GM12878 (cell line): ENCODE measurements at regions not wholly inside any gene's neighbourhood (a gene's known extent, or its start where the extent isn't known, plus 50 kb on each side); places are given as distances from the start of the nearest gene placed in this dataset.

Experiments used
- ATAC-seq: fragments of 200-7000 bp; cut with Tn5 transposase; 3 replicates; pipeline ENCODE4 v1.9.1; 2020; ENCODE audit warnings: mild to moderate bottlenecking, moderate library complexity
- BruUV-seq: library from RNA; stranded (reverse); fragments of 400-500 nt; replicated peaks from 2 replicates; lab custom pipeline; 2021; lab: Mats Ljungman, UMichigan
- CTCF ChIA-PET: fragments of 300-600 bp; sonication (Branson Sonifier 250); formaldehyde crosslinking; extraction: SDS; loops from one replicate; lab custom pipeline; 2021; ENCODE audit warnings: inconsistent platforms; lab: Yijun Ruan, JAX
- POLR2A ChIA-PET: fragments of 350-600 bp; formaldehyde crosslinking; extraction: SDS; loops from one replicate; lab custom pipeline; 2021; ENCODE audit warnings: inconsistent platforms; lab: Charles Lee
- RAD21 ChIA-PET: fragments of 300-600 bp; sonication (Branson Sonifier 250); formaldehyde crosslinking; loops from one replicate; lab custom pipeline; 2023; ENCODE audit warnings: antibody characterized with exemption; ENCODE audit not compliant: unreplicated experiment; lab: Charles Lee
- SMC1A ChIA-PET: fragments of 300-600 bp; sonication (Branson Sonifier 250); formaldehyde crosslinking; loops from one replicate; lab custom pipeline; 2023; ENCODE audit not compliant: unreplicated experiment, uncharacterized antibody; lab: Charles Lee
- DNase-seq: peaks from one replicate; pipeline ENCODE4 v3.0.0-alpha.2; 2011; ENCODE audit warnings: low read depth, low spot score
- FAIRE-seq: peaks from 3 replicates; lab custom pipeline; 2011; peaks lifted over from hg19 to GRCh38; lab: Jason Lieb, UNC
- H2AFZ ChIP-seq: 2 replicates; pipeline ENCODE4 v1.6.0; 2011; ENCODE audit warnings: low read depth, low read length, control low read depth; ENCODE audit not compliant: control insufficient read depth
- H3K27ac ChIP-seq: 2 replicates; pipeline ENCODE4 v1.5.1; 2011; ENCODE audit warnings: control low read depth; ENCODE audit not compliant: control insufficient read depth, insufficient read depth
- H3K27me3 ChIP-seq, 2 experiments: replicated peaks in 1 of 2; 2 replicates each; pipeline versions ENCODE4 v1.6.0 to v1.6.1; 2011; ENCODE audit warnings: low read length in 1 of 2; ENCODE audit not compliant: control insufficient read depth in 2 of 2, insufficient read depth in 2 of 2
- H3K36me3 ChIP-seq, 2 experiments: 2 replicates each; pipeline ENCODE4 v1.5.1; 2011; ENCODE audit warnings: low read length in 1 of 2; ENCODE audit not compliant: control insufficient read depth in 2 of 2, insufficient read depth in 2 of 2
- H3K4me1 ChIP-seq: 2 replicates; pipeline ENCODE4 v1.6.1; 2011; ENCODE audit warnings: mild to moderate bottlenecking, low read length, moderate library complexity, mixed read lengths; ENCODE audit not compliant: control insufficient read depth, insufficient read depth
- H3K4me2 ChIP-seq: 2 replicates; pipeline ENCODE4 v1.6.0; 2011; ENCODE audit warnings: control low read depth; ENCODE audit not compliant: control insufficient read depth, insufficient read depth
- H3K4me3 ChIP-seq: fragments of 200-600 bp; sonication (generic); 2 replicates; pipeline ENCODE4 v1.5.1; 2016
- H3K79me2 ChIP-seq: 2 replicates; pipeline ENCODE4 v1.6.0; 2011; ENCODE audit warnings: low read length; ENCODE audit not compliant: control insufficient read depth, insufficient read depth
- H3K9ac ChIP-seq: 2 replicates; pipeline ENCODE4 v1.8.0; 2011; ENCODE audit warnings: low read length, control low read depth, mixed read lengths; ENCODE audit not compliant: control insufficient read depth, insufficient read depth
- H3K9me3 ChIP-seq: replicated peaks from 3 replicates; pipeline ENCODE4 v1.5.1; 2011; ENCODE audit warnings: mild to moderate bottlenecking, low read length; ENCODE audit not compliant: control insufficient read depth, insufficient read depth
- H4K20me1 ChIP-seq: 2 replicates; pipeline ENCODE4 v1.6.0; 2011; ENCODE audit not compliant: control insufficient read depth, insufficient read depth
- EP300 ChIP-seq, 2 experiments: fragments of 150-350 bp in 1 of 2; IDR thresholded peaks; 2 replicates each; pipeline ENCODE4 v1.6.1; 2011 to 2012; ENCODE audit warnings: low read depth in 2 of 2, low read length in 2 of 2, borderline replicate concordance in 1 of 2, improper control_type of control experiment in 1 of 2, inconsistent platforms in 1 of 2; ENCODE audit not compliant: control insufficient read depth in 1 of 2
- GABPA ChIP-seq: IDR thresholded peaks from 2 replicates; pipeline ENCODE4 v1.6.1; 2014; ENCODE audit warnings: antibody characterized with exemption, low read depth, mild to moderate bottlenecking, inconsistent platforms
- NR2F1 ChIP-seq: fragments of 450-650 bp; conservative IDR thresholded peaks from 2 replicates; pipeline ENCODE4 v1.6.1; 2017; ENCODE audit warnings: mild to moderate bottlenecking
- PKNOX1 ChIP-seq: fragments of 450-650 bp; IDR thresholded peaks from 2 replicates; pipeline ENCODE4 v1.6.1; 2016; ENCODE audit warnings: mild to moderate bottlenecking
- SREBF1 ChIP-seq: IDR thresholded peaks from 2 replicates; pipeline ENCODE4 v1.6.1; 2012; ENCODE audit warnings: mild to moderate bottlenecking, low read length
- ZNF687 ChIP-seq: fragments of 450-650 bp; IDR thresholded peaks from 2 replicates; pipeline ENCODE4 v1.6.1; 2017; ENCODE audit warnings: mild to moderate bottlenecking, moderate library complexity
- WGBS: methylation state at CpG from one replicate; pipeline ENCODE4 v1.1.6; 2016; ENCODE audit warnings: low lambda C conversion rate; ENCODE audit not compliant: insufficient replicate concordance, insufficient coverage; ENCODE audit errors: missing lambda C conversion rate; 5-methylcytosine and 5-hydroxymethylcytosine counted together
- in situ Hi-C: fragments of 300-500 bp; cut with MboI; formaldehyde crosslinking; loops from 9 replicates; pipeline ENCODE4 v1.14.3; 2018; ENCODE audit warnings: mixed read lengths
- intact Hi-C: fragments of 100-400 bp; cut with micrococcal nuclease; formaldehyde crosslinking; loops from one replicate; pipeline ENCODE4 v1.14.2; 2022; ENCODE audit not compliant: unreplicated experiment

GRCh38 chr3:191797271-191797670 lies 336.3 kb downstream of the PYDC2 start:
- ChIA-PET SMC1A (interaction anchor here (0.6 to 1.3 kb wide), 2 partner anchors 8 to 33 kb away, joined by 3 read pairs; no protein-coding TSS in a partner anchor), POLR2A (no interaction called here), CTCF (no interaction called here), RAD21 (no interaction called here)
- no peak for DNase-seq
- no TSS peak for BruUV-seq
- H3K9me3 ChIP-seq, result no peaks in the 10 kb centered on the region
- H3K4me1 ChIP-seq, result no peaks in the 10 kb centered on the region
- 55% methylated on average over 3 of the region's 3 CpGs for WGBS
- no peaks in the 10 kb centered on the region for H3K27me3 ChIP-seq
- no peak overlapping the region for H3K9ac ChIP-seq
- ATAC-seq, result no peak
- H3K27ac ChIP-seq, result no peak overlapping the region
- no peak overlapping the region for H2AFZ ChIP-seq
- TF ChIP-seq NR2F1, result no peak
- TF ChIP-seq ZNF687, result no peak
- no peak for TF ChIP-seq GABPA
- no peak for TF ChIP-seq EP300 (IDR thresholded peaks at IDR 0.05; ENCODE audit: borderline replicate concordance in 1 of 2, control insufficient read depth in 1 of 2, low read depth in 2 of 2, low read length in 2 of 2)
- TF ChIP-seq PKNOX1, result no peak
- TF ChIP-seq SREBF1, result no peak
- H4K20me1 ChIP-seq, result no peaks in the 10 kb centered on the region
- in situ Hi-C loops, result no loop called here
- H3K4me2 ChIP-seq, result no peak overlapping the region
- FAIRE-seq, result no peak
- intact Hi-C loops, result no loop called here
- H3K4me3 ChIP-seq, result no peak overlapping the region
- no peaks in the 10 kb centered on the region for H3K79me2 ChIP-seq
- no peaks in the 10 kb centered on the region for H3K36me3 ChIP-seq
